ENCODE measurements at regions not wholly inside any gene's neighbourhood (a gene's known extent, or its start where the extent isn't known, plus 50 kb on each side); places are given as distances from the start of the nearest gene placed in this dataset.

DNA sequence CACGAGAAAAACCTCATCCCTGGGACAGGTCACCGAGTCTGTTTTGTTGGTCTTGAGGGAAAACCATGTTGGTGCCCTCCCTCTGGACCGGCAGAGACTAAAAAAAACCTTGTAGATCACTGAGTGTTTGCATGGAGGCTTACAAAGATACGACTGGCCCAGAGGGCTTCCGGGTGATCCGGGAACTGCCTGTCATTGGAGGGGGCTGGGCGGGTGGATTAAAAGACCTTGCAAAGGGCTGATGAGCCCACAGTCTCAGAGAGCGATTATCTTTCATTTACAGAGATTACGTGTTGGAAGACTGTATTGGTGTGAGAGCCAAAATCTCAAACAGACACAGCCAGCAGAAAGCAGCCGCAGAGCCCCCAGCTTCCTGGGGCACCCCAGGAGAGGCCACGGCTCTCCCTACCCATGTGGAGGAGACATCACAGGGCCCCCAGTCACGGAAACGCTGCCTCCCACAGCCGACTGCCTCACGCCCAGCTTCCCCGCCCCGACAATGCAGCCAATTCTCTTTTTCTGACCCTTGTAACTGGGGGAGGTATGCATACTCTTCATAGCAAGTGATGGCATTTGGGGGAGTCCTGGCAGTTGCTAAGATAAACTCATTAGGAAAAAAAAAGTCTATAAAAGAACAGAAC, 426.4 kb downstream of the CTTN start:
- DNase-seq (ENCODE audit: low spot score): no peak

DNA sequence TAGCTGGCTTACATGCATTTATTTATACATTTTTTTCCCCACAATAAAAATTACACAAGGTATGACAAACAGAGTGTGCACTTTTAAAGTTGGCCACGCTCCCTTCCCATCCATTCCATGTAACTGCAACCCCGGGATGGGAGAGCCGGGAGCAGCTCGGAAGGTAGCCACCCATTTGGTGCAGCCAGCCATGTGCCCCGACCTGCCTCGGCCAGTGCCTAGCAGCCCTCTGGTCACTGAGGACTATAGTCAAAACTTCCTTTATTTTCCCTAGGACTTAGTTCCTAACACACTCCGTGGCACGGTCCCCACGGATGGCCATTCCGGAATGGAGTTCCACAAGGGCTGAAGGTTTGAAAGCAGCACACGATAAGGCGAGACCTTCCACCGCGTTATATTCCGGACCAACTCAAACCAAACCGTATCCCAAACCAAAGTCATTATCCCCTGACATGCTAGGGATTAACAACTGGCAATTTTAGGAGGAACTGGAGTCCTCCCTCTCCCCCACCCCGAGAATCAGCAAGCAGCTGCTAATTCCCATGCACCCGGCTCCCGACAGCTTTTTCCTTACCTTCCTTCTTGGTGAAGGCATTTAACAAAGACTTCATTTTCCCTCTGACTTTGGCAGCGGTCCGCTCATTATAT, 426.4 kb downstream of the SHANK2 start:
- no peak for DNase-seq (ENCODE audit: low spot score)

- no peak for DNase-seq (ENCODE audit: low spot score)
These were observed 425.6 kb downstream of the SHANK2 start for GRCh38 chr11:70826541-70827335.

GRCh38 chr11:70828593-70829082, 423.7 kb downstream of the SHANK2 start:
- no peak for DNase-seq (ENCODE audit: low spot score)

DNA sequence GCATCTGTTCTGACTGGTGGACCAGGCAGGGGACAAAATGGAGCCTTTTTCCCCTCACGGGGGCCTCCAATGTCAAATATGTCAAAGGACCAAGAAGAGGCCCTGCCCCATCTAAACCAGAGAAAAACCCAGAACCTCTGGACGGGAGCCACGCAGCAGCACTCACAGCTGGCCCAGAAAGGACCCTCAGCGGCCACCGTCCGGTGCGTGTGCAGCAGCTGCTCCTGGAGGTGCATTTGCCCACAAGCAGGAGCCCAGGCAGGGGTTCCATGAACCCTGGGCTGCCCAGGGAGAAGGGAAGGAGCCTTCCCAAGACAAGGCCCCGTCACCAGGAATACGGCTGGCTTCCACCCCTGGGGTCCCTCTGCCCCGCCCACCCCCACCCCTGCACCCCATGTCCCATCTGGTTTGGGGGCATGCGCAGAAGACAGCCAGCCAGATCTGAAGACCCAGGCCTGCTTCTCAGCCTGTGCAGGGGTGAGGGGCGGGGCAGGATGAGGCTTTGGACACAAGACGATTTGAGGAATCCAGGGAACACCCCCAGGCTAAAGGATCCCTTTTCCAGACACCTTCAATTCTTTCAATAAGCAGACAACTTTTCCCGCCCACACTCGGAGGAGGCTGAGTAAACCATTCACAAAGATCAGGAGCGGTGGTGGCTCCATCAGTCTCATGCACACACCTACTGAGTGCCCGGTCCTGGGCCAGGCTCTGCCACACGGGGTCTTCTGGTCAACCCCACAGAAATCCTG, 423.1 kb downstream of the SHANK2 start:
- no peak for DNase-seq (ENCODE audit: low spot score)

GRCh38 chr11:70829886-70830272, 422.5 kb downstream of the SHANK2 start:
- DNase-seq (ENCODE audit: low spot score): no peak

GRCh38 chr11:70833011-70833410, 419.4 kb downstream of the SHANK2 start:
- DNase-seq (ENCODE audit: low spot score): no peak

DNA sequence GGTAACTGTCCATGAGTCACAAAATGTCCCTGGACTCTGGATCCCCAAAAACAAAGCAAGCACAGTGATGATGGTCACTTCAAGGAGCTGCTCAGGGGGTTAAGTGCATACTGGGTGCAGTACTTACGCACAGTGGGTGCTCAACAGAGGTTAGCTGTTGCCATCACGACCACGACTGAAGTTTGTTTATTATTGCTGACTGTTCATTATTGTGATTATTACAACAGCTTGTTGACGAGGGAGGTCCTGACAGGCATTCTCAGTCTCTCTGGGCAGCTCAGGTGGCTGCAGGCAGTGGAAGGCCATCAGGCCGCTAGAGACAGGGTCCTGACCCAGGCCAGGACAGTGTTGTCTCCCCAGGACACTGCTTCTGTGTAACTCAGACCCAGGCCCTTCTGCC, 418.8 kb downstream of the SHANK2 start:
- DNase-seq (ENCODE audit: low spot score): no peak

- no peak for DNase-seq (ENCODE audit: low spot score)
These were observed 418.0 kb downstream of the SHANK2 start for GRCh38 chr11:70834277-70834940.

DNA sequence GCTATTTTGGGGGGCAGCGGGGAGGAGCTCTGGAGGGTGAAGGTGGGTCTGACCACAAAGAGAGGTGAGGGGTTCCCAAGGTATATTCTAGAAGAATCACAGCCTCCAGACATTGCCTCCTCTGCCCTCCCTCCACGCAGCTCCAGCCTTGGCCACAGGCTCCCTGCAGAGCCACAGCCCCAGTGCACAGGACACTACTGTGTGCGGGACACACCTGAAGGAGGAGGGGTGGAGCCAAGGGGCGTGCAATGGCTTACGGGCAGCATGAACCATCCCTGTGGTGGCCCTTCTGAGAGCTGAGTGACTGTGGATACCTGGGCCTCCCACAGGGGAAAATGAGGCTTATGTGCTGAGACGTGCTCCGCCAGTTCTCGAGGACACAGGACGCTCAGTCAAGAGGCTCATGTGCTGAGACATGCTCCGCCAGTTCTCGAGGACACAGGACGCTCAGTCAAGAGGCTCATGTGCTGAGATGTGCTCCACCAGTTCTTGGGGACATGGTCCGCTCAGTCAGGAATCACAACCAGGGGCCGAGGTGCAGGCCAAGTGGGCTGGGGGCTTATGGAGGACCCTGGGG, 417.3 kb downstream of the SHANK2 start:
- no peak for DNase-seq (ENCODE audit: low spot score)

GRCh38 chr11:70836071-70836470, 416.3 kb downstream of the SHANK2 start:
- no peak for DNase-seq (ENCODE audit: low spot score)

GRCh38 chr11:70838198-70838597, 414.2 kb downstream of the SHANK2 start:
- no peak for DNase-seq (ENCODE audit: low spot score)

DNA sequence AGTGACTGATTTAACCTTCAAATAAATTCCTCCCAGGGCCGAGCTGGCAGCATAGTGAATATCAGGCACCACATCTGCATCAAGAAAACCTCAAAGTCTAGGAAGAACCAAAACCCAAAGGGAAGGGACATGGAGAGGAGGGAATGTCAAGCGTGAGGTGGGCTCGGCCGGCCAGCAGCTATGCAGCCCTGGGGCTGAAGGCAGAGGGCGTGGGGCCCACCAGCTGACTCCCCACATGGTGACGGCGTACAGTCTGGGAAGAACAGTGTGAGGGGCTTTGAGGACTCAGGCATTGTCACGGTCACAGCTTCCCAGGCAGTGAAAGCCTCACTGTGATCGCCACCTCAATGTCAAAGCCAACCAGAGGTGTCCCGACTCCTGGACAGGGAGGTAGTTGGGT, 412.5 kb downstream of the SHANK2 start:
- DNase-seq (ENCODE audit: low spot score): no peak

DNA sequence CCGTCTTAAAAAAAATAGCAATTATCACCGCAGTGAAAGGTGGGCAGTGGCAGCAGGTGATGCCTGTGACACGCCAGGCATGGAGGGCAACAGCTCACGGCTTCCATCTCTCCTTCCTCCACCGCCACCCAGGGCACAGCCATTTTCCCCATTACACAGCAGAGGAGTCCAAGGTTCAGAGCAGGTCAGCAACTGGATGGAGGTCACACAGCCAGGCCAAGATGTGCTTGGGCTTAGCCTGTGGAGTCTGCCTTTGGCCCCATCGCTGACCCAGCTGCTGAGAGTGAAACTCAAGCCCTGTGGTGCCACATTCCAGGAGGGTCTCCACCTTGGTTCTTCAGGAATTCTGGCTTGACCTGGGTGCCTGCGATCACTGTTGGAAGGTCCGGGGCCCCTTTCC, 411.1 kb downstream of the SHANK2 start:
- no peak for DNase-seq (ENCODE audit: low spot score)

DNA sequence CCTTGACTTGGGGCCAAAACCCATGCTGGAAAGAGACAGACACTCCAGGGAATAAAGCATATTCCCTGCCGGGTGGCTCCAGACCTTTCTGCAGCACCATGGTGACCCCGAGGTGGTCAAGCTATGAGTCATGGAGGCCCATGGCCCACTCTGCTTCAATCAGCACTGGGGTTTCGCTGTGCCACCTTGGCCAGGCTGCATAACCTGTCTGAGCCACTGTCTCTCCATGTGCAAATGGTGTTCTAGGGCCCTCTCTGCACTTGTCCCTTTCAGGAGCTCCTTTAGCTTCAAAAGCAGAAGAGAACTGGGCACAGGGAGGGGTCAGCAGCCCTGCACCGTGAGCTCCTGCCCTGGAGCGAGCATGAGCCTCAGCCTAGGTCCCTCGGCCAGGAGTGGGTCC, 410.1 kb downstream of the SHANK2 start:
- no peak for DNase-seq (ENCODE audit: low spot score)

DNA sequence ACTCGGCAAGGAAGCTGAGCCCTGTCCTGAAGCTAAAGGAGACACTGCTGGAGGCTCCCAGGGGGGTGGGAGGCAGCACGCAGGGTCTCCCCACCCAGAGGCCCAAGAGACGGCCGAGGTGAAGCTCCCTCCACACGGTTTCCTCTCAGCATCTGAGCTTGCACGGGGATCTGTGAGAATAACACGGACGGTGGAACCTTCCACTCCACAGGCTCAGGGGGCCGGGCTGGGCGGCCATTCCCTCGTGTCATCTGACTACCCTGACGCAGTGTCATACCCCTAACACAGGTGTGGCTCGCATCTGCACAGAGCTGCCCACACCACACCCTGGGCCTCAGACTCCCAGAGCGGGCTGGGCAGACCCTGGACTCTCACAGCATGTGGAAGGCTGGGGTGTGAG, 409.7 kb downstream of the SHANK2 start:
- DNase-seq (ENCODE audit: low spot score): no peak

DNA sequence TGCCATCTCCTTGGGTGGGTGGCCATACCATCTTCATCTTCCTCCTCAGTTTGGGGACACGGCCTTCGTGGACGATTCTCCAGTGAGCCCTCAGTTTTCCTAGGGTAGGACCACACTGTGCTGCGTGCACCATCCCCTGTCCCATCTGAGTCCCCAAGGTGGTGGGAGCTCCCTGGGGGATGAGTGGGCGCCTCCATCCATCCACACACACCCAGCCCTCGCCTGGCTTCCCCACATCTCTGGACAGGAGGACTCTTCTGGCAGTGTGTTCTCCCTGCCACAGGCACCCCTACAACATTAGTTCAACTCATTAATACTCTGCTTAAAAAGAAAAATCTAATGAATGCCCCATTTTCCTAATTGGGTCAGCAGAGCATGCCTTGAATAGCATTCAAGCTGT, 408.5 kb downstream of the SHANK2 start:
- DNase-seq (ENCODE audit: low spot score): no peak

- no peak for DNase-seq (ENCODE audit: low spot score)
These were observed 408.0 kb downstream of the SHANK2 start for GRCh38 chr11:70844387-70844786.

- DNase-seq (ENCODE audit: low spot score): no peak
These were observed 406.8 kb downstream of the SHANK2 start for GRCh38 chr11:70845591-70846041.

GRCh38 chr11:70846781-70847655, 405.4 kb downstream of the SHANK2 start:
- no peak for DNase-seq (ENCODE audit: low spot score)

Measured in NAMALWA (cell line).